Mucosa of descending colon (tissue), 3 donors: ENCODE measurements at regions not wholly inside any gene's neighbourhood (a gene's known extent, or its start where the extent isn't known, plus 50 kb on each side); places are given as distances from the start of the nearest gene placed in this dataset.

ENCODE experiments used
- ATAC-seq: fragments of 200-7000 bp; cut with Tn5 transposase; one replicate; pipeline ENCODE4 v1.9.1; 2020; ENCODE audit warnings: mild to moderate bottlenecking, moderate library complexity
- DNase-seq, 3 donors: peaks; one replicate each; pipeline ENCODE4 v3.0.0-alpha.2; 2020
- H3K36me3 ChIP-seq: fragments of 200-600 bp; one replicate; pipeline ENCODE4 v1.8.0; 2021; ENCODE audit warnings: low read depth, mild to moderate bottlenecking
- H3K4me1 ChIP-seq: fragments of 200-600 bp; one replicate; pipeline ENCODE4 v1.8.0; 2021; ENCODE audit warnings: low read depth, mild to moderate bottlenecking
- H3K4me3 ChIP-seq: fragments of 200-600 bp; one replicate; pipeline ENCODE4 v1.8.0; 2021; ENCODE audit warnings: mild to moderate bottlenecking
- H3K9me3 ChIP-seq: fragments of 200-600 bp; one replicate; pipeline ENCODE4 v1.8.0; 2021; ENCODE audit warnings: mild to moderate bottlenecking
- CTCF ChIP-seq: fragments of 200-600 bp; IDR thresholded peaks from one replicate; pipeline ENCODE4 v1.8.0; 2022; ENCODE audit warnings: antibody characterized with exemption, mild to moderate bottlenecking
- intact Hi-C, 2 donors: fragments of 100-400 bp; cut with DNase I in 1 of 2; cut with micrococcal nuclease in 1 of 2; formaldehyde crosslinking; loops; one replicate each; pipeline versions ENCODE4 v1.11.0 to v1.11.1; 2022; cut with DNase I, micrococcal nuclease
- donor health status: DM: no; HTN: no; CAD: no; lungs with moderate emphysema.
- donor health status: DM: no; HTN: no; CAD: no.
- donor health status: DM: no; HTN: yes; CAD: no.

- Histone ChIP-seq H3K4me3 (no peak overlapping the region), H3K36me3 (no peaks in the 10 kb centered on the region), H3K9me3 (no peaks in the 10 kb centered on the region), H3K4me1 (no peaks in the 10 kb centered on the region)
- intact Hi-C loops: no loop called here
- no peak for DNase-seq
- no peak for TF ChIP-seq CTCF
- no peak for ATAC-seq
Observed at GRCh38 chr5:57828221-57828620, 345.6 kb upstream of the ACTBL2 start.

- Histone ChIP-seq H3K4me1 (no peaks in the 10 kb centered on the region), H3K9me3 (no peaks in the 10 kb centered on the region), H3K4me3 (no peak overlapping the region), H3K36me3 (no peaks in the 10 kb centered on the region)
- ATAC-seq (no peak), DNase-seq (no peak)
- TF ChIP-seq CTCF: no peak
- intact Hi-C loops: no loop called here
Observed at GRCh38 chr5:57825031-57825686, 342.5 kb upstream of the ACTBL2 start.

GRCh38 chr5:57824623-57825022, 342.0 kb upstream of the ACTBL2 start:
- Histone ChIP-seq H3K4me1 (no peaks in the 10 kb centered on the region), H3K4me3 (no peak overlapping the region), H3K36me3 (no peaks in the 10 kb centered on the region), H3K9me3 (no peaks in the 10 kb centered on the region)
- no peak for DNase-seq
- TF ChIP-seq CTCF: no peak
- ATAC-seq: no peak
- intact Hi-C loops: no loop called here

- Histone ChIP-seq H3K4me3 (no peak overlapping the region), H3K4me1 (no peaks in the 10 kb centered on the region), H3K36me3 (no peaks in the 10 kb centered on the region), H3K9me3 (no peaks in the 10 kb centered on the region)
- ATAC-seq (no peak), DNase-seq (no peak)
- intact Hi-C loops: no loop called here
- no peak for TF ChIP-seq CTCF
Observed at GRCh38 chr5:57824047-57824446, 341.4 kb upstream of the ACTBL2 start.

- Histone ChIP-seq H3K4me1 (no peaks in the 10 kb centered on the region), H3K9me3 (no peaks in the 10 kb centered on the region), H3K36me3 (no peaks in the 10 kb centered on the region), H3K4me3 (no peak overlapping the region)
- no peak for DNase-seq
- TF ChIP-seq CTCF: no peak
- intact Hi-C loops: no loop called here
- ATAC-seq: no peak
Observed at GRCh38 chr5:57822651-57823050, 340.0 kb upstream of the ACTBL2 start.

- Histone ChIP-seq H3K4me1 (no peaks in the 10 kb centered on the region), H3K9me3 (no peaks in the 10 kb centered on the region), H3K36me3 (no peaks in the 10 kb centered on the region), H3K4me3 (no peak overlapping the region)
- no peak for TF ChIP-seq CTCF
- ATAC-seq (no peak), DNase-seq (no peak)
- intact Hi-C loops: no loop called here
Observed at GRCh38 chr5:57818397-57818796, 335.8 kb upstream of the ACTBL2 start.
